Stimulated activated CD8-positive, alpha-beta memory T cell treated with anti-CD3 and anti-CD28 coated beads, Interleukin-4, amount 100 ng/mL, for 24 hours (primary cell): ENCODE measurements at regions not wholly inside any gene's neighbourhood (a gene's known extent, or its start where the extent isn't known, plus 50 kb on each side); places are given as distances from the start of the nearest gene placed in this dataset.
"Not testable (repeated sequence)": the region's sequence is repeated elsewhere in the genome, so short reads cannot be mapped to it uniquely, and the experiment has no call there.

Experiments
- DNase-seq: peaks from one replicate; pipeline ENCODE4 v3.0.0-alpha.2; 2020; ENCODE audit warnings: low read depth

DNA sequence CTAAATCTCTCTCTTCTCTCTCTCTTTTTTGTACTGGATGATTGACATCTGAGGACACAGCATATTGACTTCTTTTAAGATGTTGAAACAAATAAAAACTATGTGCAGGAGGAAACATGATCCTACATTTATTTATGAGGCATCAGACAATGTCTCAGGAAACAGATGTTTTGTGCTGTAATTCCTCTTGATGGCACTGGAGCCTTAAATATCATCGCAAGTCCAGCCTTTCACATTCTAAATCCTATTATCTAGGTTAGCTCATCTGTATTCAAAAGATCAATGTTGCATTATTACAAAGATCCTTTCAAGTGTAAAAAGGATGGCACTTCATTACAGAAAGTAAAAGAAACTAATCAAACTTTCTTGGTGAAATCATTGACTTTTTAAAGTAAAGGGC is 63.9 kb downstream of the MAT2B start:
- DNase-seq = no peak

DNA sequence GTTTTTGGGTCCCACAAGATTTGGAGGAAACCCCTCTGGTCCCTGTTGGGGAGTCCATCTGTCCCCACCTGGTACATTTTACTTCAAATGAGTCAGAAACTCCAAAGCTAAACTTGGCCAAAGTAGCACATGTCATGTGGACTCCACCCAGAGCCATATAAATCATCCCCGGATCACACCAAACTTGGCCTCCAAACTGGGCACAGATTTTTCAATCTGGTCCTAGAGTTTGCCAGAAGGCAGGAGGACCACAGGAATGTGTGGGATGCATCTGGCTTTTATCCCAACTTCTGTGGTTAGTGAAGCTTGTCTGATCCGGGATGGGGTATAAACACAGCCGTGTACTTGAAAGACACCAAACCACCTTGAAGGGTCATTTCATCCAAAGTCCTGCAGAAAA is 66.3 kb downstream of the MAT2B start:
- DNase-seq = no peak

DNA sequence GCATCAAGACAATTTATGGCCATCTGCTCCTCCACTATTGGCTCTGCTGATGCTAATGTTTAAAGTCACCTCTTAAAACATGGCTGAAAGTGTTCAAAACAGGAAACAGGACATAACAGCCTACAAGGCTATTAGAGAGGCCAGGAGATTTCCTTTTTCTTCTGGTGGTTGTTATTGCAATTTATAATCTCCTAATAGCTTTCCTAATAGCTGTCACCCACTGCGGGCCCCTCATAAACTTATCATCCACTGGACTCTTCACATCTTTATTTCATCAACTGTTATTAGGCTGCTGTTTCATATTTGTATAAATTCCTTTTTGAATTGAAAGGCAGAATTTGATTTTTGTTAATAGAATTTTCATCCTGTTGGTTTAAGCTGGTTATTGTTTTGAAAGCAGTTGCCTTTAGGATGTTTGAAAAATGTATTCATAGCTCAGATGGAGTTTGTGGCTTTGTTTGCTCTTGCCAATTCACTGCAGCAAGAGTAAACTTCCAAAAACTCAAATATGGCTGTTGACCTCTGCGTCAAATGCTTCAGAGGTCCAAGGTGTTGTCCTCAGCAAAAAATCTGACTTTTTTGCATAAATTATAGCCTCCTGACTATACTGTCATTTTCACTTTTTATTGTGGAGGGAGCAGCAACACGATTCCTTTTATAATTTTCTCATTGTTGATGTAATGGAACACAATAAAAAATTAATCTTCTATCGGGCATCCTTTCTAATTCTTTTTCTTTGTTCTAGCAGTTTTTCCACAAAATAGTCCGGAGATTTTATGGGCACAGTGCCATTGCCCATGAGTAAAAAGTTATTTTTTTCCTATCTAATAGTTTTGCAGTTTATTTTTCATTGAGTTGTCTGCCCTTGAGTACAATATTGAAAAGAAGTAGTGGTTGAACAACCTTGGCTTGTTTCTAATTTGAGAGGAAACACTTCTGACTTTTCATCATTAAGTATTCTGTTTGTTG is 69.3 kb downstream of the MAT2B start:
- DNase-seq = no peak

DNA sequence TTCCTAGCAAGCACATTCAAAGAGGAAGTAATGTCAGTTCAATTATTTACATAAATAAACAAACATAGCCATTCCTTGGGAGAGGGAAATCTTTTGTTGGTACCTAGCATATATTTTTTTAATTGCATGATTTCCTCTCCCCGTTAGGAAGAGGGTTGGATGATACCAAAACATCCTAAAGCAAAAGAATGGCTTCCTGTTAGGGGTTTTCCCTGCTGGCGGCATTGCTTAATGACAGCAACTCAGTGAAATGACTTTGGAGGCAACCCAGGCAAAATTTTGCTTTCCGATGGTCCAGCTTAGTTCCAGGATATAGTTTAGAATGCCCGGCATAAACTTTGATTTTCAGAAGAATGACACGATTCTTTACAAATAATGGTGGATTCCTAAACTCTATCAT is 73.2 kb downstream of the MAT2B start:
- DNase-seq = no peak

GRCh38 chr5:163579729-163580128 is 74.3 kb downstream of the MAT2B start:
- no peak for DNase-seq

DNA sequence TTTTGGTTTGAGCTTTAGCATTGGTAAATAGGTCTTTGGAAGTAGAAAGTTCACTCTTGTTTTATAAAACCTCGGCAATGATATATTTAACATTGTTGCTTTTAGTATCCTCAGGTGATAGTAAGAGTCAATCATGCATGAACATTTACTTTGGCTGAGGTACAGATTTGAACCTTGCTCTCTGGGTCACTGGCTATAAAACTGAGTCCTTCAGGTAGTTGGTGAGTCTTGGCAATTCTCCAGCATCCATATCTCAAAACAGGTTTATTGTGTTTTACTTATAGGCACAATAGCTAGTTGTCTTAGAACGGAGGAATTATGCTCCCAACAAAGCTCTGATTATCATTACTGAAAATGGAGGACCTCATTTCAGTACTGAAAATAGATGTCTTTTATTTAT is 75.1 kb downstream of the MAT2B start:
- DNase-seq = no peak

DNA sequence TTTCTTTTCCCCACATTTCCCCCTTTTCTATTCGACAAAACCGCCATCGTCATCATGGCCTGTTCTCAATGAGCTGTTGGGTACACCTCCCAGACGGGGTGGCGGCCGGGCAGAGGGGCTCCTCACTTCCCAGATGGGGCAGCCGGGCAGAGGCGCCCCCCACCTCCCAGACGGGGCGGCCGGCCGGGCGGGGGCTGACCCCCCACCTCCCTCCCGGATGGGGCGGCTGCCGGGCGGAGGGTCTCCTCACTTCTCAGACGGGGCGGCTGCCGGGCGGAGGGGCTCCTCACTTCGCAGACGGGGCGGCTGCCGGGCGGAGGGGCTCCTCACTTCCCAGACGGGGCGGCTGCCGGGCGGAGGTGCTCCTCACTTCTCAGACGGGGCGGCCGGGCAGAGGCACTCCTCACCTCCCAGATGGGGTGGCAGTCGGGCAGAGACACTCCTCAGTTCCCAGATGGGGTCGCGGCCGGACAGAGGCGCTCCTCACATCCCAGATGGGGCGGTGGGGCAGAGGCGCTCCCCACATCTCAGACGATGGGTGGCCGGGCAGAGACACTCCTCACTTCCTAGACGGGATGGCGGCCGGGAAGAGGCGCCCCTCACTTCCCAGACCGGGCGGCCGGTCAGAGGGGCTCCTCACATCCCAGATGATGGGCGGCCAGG is 78.2 kb downstream of the MAT2B start:
- not testable (repeated sequence) for DNase-seq

DNA sequence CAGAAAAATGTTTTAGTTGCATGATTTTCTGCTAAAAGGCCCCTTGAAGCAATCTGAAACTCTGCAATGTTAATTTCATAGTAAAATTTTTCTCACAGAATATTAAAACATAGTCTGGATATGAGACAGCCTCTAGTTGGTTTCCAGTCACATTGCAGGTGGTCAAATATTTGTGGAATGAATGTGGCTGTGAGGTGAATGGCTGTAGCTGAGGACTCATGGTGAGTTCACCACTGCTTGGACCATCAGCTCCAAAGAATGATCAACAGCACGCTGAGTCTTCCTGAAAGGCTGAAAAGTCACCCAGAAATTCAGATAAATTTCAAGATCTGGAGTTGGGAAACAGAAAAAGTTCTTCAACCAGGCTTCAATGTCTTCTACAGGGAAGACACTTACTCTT is 79.8 kb downstream of the MAT2B start:
- DNase-seq = no peak

DNA sequence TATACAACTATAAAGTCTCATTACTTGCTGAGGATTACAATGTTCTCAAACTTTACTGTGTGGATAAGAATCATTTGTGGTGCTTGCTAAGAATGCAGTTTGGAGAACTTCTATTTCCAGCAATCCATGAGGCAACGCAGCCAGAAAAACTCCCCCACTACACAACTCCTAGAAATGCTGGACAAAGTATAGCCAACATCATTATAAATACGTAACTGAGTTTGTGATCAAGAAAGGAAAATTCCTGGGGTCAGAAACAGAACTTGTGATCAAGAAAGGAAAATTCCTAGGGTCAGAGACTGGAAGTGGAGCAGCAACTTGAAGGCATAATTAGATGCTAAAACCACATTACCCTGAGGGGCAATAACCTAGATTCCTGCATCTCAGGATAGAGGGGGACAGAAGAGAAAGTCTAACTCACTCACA is 81.1 kb downstream of the MAT2B start:
- no peak for DNase-seq

DNA sequence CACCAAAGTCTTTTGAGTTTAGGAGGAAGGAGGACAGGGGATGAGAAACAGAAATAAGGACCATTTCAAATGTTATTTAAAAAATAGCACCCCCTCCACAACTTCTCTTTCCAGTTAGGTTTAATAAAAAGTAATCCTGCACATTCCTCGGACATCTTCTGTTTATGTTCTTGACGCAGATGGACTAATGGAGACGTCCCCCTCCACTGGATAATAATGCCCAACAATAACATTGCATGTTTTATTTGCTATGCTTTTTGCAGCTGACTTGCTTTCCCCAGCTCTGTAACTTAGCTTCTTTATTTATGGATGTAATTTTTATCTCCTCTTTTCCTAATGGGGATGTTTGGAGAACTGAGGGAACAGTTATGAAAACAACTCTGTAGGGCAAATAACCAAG is 89.5 kb downstream of the MAT2B start:
- no peak for DNase-seq

- no peak for DNase-seq
These were observed 90.7 kb downstream of the MAT2B start for GRCh38 chr5:163595932-163596607.

DNA sequence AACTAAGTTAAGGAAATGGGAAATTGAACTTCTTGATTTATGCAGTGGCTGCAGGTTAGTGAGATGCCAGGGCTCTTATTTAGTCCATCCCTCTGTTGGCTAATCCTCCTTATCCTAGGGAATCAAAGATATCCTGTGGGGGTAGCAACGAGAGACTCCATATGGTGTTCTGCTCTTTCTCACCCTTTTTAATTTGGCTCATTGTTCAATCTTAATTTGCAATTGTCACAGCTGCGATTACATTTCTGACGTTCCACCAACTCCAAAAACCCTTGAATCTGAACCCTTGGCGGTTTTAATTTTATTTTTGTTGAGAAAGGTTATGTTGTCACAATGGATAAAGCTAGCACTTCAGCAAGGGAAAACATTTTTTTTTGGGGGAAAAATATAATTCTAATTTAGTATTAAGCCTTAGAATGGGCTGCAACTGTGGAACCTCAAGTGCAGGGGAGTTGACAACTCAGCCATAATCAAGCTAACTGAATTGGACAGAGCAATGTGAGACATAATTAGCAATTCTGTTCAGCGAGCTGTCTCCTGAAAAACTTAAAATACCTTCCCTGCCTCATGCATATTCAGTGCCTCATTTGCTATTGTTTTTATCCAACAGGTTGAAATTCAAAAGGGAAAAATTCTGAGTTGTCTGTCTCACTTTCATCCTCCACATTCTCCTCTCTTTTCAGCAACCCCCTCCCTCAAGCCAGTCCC is 91.3 kb downstream of the MAT2B start:
- DNase-seq = no peak

GRCh38 chr5:163604013-163604412 is 98.6 kb downstream of the MAT2B start:
- DNase-seq = no peak

- DNase-seq = no peak
These were observed 101.8 kb downstream of the MAT2B start for GRCh38 chr5:163607256-163607655.

GRCh38 chr5:163608621-163609020 is 103.2 kb downstream of the MAT2B start:
- no peak for DNase-seq

- no peak for DNase-seq
These were observed 104.5 kb downstream of the MAT2B start for GRCh38 chr5:163609910-163610309.

- no peak for DNase-seq
These were observed 107.1 kb downstream of the MAT2B start for GRCh38 chr5:163612358-163613149.

DNA sequence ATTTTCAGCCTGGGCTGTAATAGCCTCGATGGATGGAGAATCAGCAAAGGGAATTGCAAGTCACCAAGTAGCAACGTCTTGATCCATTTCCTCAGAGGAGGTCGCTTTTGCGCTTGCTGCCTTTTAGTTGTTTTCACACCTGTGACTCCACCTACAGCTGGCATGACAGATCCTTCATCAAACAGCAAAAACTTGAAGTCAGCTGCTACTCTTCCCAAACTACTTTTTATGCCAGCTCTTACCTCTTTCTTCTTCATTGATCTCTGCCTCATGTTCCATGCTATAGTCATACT is 107.7 kb downstream of the MAT2B start:
- DNase-seq = no peak

- no peak for DNase-seq
These were observed 109.4 kb downstream of the MAT2B start for GRCh38 chr5:163614787-163615186.

DNA sequence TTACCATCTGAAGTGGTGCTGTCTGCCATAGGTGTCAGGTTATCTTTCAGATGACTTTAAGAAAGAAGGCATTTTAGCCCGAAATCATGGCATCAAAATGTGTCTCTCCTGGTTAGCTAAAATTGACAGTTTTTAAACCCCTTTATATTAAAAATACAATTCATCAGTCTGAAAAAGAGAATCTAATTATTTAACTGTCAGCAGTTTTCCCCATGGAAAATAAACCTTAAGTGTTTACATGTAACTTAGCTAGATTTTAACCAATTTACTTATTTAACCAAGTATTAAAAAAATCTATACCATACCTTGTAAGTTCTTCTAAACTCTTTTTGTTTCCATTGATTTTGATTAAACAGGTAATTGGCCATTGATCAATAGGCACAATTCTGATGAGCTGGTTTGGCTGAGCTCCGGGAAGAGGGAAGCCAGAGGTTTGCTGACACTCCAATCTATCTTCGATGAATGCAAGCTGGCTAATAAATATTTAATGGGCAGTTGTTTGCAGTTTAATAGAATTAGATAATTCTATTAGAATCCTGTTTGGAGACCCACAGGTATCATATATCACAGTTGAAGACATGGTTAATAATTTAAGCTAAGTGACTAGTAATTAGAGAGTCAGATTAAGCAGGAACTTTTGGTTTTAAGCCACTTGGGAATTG is 114.0 kb downstream of the MAT2B start:
- no peak for DNase-seq

- DNase-seq = no peak
These were observed 114.5 kb downstream of the MAT2B start for GRCh38 chr5:163619951-163620350.
